Fibroblast of pulmonary artery (primary cell): ENCODE measurements at regions not wholly inside any gene's neighbourhood (a gene's known extent, or its start where the extent isn't known, plus 50 kb on each side); places are given as distances from the start of the nearest gene placed in this dataset.

Experiments used
- DNase-seq: peaks from one replicate; pipeline ENCODE4 v3.0.0-alpha.2; 2010; ENCODE audit warnings: low read depth
- H3K4me3 ChIP-seq: replicated peaks from 2 replicates; pipeline ENCODE4 v1.5.1; 2011; ENCODE audit warnings: low read depth, mild to moderate bottlenecking, control low read depth, low read length, moderate library complexity
- CTCF ChIP-seq: IDR thresholded peaks from 2 replicates; pipeline ENCODE4 v1.5.1; 2011; ENCODE audit warnings: mild to moderate bottlenecking, control low read depth, low read length, inconsistent platforms; ENCODE audit errors: missing control alignments

- TF ChIP-seq CTCF, result peak; percentile 98
- H3K4me3 ChIP-seq, result no peak overlapping the region
- peak; percentile 80 for DNase-seq
These were observed 52.0 kb upstream of the THY1 start for GRCh38 chr11:119474682-119475596.

GRCh38 chr11:119473901-119474681, 51.1 kb upstream of the THY1 start:
- no peak for TF ChIP-seq CTCF
- DNase-seq, result no peak
- H3K4me3 ChIP-seq, result no peak overlapping the region

- TF ChIP-seq CTCF, result no peak
- no peak overlapping the region for H3K4me3 ChIP-seq
- no peak for DNase-seq
These were observed 50.3 kb upstream of the THY1 start for GRCh38 chr11:119473226-119473625.

GRCh38 chr11:119472856-119473222, 49.9 kb upstream of the THY1 start:
- no peak overlapping the region for H3K4me3 ChIP-seq
- DNase-seq, result no peak
- TF ChIP-seq CTCF, result no peak
